Astrocyte (in vitro differentiated cells and primary cell): ENCODE measurements at regions not wholly inside any gene's neighbourhood (a gene's known extent, or its start where the extent isn't known, plus 50 kb on each side); places are given as distances from the start of the nearest gene placed in this dataset.

ENCODE experiments used
- CTCF ChIP-seq: IDR thresholded peaks from 2 replicates; pipeline ENCODE4 v1.5.1; 2011; ENCODE audit warnings: low read depth, mild to moderate bottlenecking, inconsistent platforms, low read length, moderate library complexity; ENCODE audit not compliant: insufficient read depth
- EZH2 ChIP-seq: IDR thresholded peaks from 2 replicates; pipeline ENCODE4 v1.6.1; 2012; ENCODE audit warnings: mild to moderate bottlenecking, low read length, inconsistent platforms; ENCODE audit not compliant: insufficient read depth

- TF ChIP-seq CTCF = no peak
- TF ChIP-seq EZH2 = no peak
Observed at GRCh38 chr9:69981686-69982445, 61.8 kb upstream of the MAMDC2 start.
